ENCODE measurements at regions not wholly inside any gene's neighbourhood (a gene's known extent, or its start where the extent isn't known, plus 50 kb on each side); places are given as distances from the start of the nearest gene placed in this dataset.

DNA sequence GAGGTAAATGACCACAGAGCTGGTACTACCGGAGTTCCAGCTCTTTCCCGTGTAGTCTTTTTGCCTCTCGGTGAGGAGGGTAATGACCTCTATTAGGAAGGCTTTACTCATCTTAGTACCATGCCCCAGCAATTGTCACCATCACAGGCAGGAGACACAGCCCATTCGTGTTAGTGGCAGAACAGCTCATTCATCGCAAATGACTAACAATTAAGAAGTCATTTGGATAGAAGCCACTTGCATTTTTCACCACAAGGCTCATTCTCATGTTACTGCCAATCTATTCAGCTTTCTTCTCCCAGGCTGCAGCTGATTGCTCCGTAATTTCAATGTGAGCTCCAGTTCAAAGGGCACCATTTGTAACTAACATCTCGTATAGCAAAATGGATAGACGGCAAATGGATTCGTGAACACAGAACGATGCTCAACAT lies 718.8 kb upstream of the TMEM132C start:
- DNase-seq (ENCODE audit: low read depth in 1 of 2, low spot score in 2 of 2) (no peak), FAIRE-seq (no peak)
- Histone ChIP-seq H3K23ac (ENCODE audit: insufficient read length) (no peak overlapping the region), H4K8ac (ENCODE audit: extremely low read depth, insufficient read depth, low read length) (no peak overlapping the region), H2AFZ (ENCODE audit: low read length) (peak overlapping the region; percentile 48; the same call in 1 of the 2 replicates), H2AK5ac (ENCODE audit: low read depth, low read length) (no peak overlapping the region), H2BK20ac (ENCODE audit: low read length) (no peak overlapping the region), H3K27me3 (replicated peaks in 1 of 4; ENCODE audit: control insufficient read depth in 3 of 4, extremely low read depth in 1 of 4, insufficient read depth in 3 of 4, low read length in 3 of 4) (peaks cover 0 to 1% (median 0%) of the 10 kb centered on the region in 4 experiments; a peak in 1 of 7 replicates), H3K36me3 (ENCODE audit: control insufficient read depth in 2 of 4, insufficient read depth in 4 of 4, low read length in 3 of 4) (no peaks in the 10 kb centered on the region), H4K91ac (replicated peaks; ENCODE audit: insufficient read length, low read length) (no peak overlapping the region), H4K5ac (ENCODE audit: insufficient read length, low read depth, low read length) (no peak overlapping the region), H2BK15ac (ENCODE audit: low read length) (no peak overlapping the region), H2BK5ac (ENCODE audit: low read depth, low read length) (no peak overlapping the region), H3K27ac (ENCODE audit: low read depth, low read length) (no peak overlapping the region), H3K23me2 (ENCODE audit: low read depth, low read length) (no peaks in the 10 kb centered on the region), H3K56ac (replicated peaks; ENCODE audit: insufficient read length, low read depth, low read length) (no peak overlapping the region), H3K4me2 (ENCODE audit: insufficient read depth in 1 of 2, low read depth in 2 of 2, low read length in 2 of 2) (peak overlapping the region in 1 of 2 experiments; percentile 40; a peak in 1 of 4 replicates), H3K79me2 (ENCODE audit: control insufficient read depth in 1 of 2, insufficient read depth in 2 of 2, low read length in 2 of 2) (no peaks in the 10 kb centered on the region), H3K18ac (ENCODE audit: extremely low read depth, low read length) (no peak overlapping the region), H3K4me3 (ENCODE audit: extremely low read depth in 1 of 4, insufficient read depth in 2 of 4, low read depth in 3 of 4, low read length in 4 of 4) (no peak overlapping the region), H2BK12ac (ENCODE audit: low read depth, low read length) (no peak overlapping the region), H3K9ac (replicated peaks in 1 of 4; ENCODE audit: extremely low read depth in 1 of 4, low read depth in 3 of 4, low read length in 3 of 4) (no peak overlapping the region), H4K20me1 (replicated peaks in 1 of 2; ENCODE audit: control insufficient read depth in 1 of 2, insufficient read depth in 2 of 2, low read length in 2 of 2) (no peaks in the 10 kb centered on the region), H3K79me1 (ENCODE audit: low read depth, low read length) (no peaks in the 10 kb centered on the region), H3K9me3 (ENCODE audit: insufficient read depth in 2 of 2, low read depth in 1 of 2, low read length in 1 of 2) (no peaks in the 10 kb centered on the region), H3K4me1 (replicated peaks in 1 of 4; ENCODE audit: control insufficient read depth in 3 of 4, insufficient read depth in 4 of 4, low read length in 3 of 4) (peaks cover 0 to 6% (median 0%) of the 10 kb centered on the region in 4 experiments; a peak in 2 of 7 replicates), H3K14ac (ENCODE audit: insufficient read length) (no peak overlapping the region), H3K4ac (replicated peaks; ENCODE audit: insufficient read length, low read depth, low read length) (no peak overlapping the region), H2BK120ac (replicated peaks; ENCODE audit: low read depth, low read length) (no peak overlapping the region)
- ChIA-PET CTCF (ENCODE audit: partially characterized antibody) (interaction anchor here (0.8 to 2.7 kb wide), 3 partner anchors 11 to 28 kb away, joined by 3 to 14 read pairs (median 3); no protein-coding TSS in a partner anchor), POLR2A (ENCODE audit: partially characterized antibody) (no interaction called here)
- WGBS, 2 experiments (ENCODE audit: extremely low coverage in 1 of 2, insufficient coverage in 1 of 2, insufficient read length in 1 of 2, insufficient replicate concordance in 2 of 2, low coverage in 1 of 2, low lambda C conversion rate in 2 of 2, missing lambda C conversion rate in 1 of 2) = 84% methylated on average over 10 of the region's 10 CpGs; no CpG with 5 or more reads in 1 of the 2 experiments
- TF ChIP-seq MAFK (IDR thresholded peaks at IDR 0.05; ENCODE audit: low read depth, low read length) (no peak), TEAD4 (IDR thresholded peaks at IDR 0.05; ENCODE audit: low read depth, low read length) (no peak), TAF7 (optimal IDR thresholded peaks at IDR 0.05; ENCODE audit: borderline replicate concordance, low read depth, low read length) (no peak), RXRA (IDR thresholded peaks at IDR 0.05; ENCODE audit: insufficient read depth, low read depth, low read length) (no peak), HDAC6 (IDR thresholded peaks at IDR 0.05; ENCODE audit: low read depth, low read length) (no peak), EP300 (IDR thresholded peaks at IDR 0.05; ENCODE audit: borderline replicate concordance in 1 of 2, low read depth in 2 of 2, low read length in 2 of 2) (no peak), CREB1 (IDR thresholded peaks at IDR 0.05) (no peak), CBX5 (IDR thresholded peaks at IDR 0.05; ENCODE audit: low read depth, low read length) (no peak), KDM1A (IDR thresholded peaks at IDR 0.05; ENCODE audit: borderline replicate concordance, low read length) (no peak), RFX5 (IDR thresholded peaks at IDR 0.05; ENCODE audit: borderline replicate concordance, low read depth, low read length) (no peak)
- TF ChIP-seq, protein P1, sequence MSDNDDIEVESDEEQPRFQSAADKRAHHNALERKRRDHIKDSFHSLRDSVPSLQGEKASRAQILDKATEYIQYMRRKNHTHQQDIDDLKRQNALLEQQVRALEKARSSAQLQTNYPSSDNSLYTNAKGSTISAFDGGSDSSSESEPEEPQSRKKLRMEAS (IDR thresholded peaks at IDR 0.05) = no peak
- TF ChIP-seq, protein P2, sequence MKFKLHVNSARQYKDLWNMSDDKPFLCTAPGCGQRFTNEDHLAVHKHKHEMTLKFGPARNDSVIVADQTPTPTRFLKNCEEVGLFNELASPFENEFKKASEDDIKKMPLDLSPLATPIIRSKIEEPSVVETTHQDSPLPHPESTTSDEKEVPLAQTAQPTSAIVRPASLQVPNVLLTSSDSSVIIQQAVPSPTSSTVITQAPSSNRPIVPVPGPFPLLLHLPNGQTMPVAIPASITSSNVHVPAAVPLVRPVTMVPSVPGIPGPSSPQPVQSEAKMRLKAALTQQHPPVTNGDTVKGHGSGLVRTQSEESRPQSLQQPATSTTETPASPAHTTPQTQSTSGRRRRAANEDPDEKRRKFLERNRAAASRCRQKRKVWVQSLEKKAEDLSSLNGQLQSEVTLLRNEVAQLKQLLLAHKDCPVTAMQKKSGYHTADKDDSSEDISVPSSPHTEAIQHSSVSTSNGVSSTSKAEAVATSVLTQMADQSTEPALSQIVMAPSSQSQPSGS (IDR thresholded peaks at IDR 0.05; ENCODE audit: low read length) = no peak
